H54 (cell line): ENCODE measurements at regions not wholly inside any gene's neighbourhood (a gene's known extent, or its start where the extent isn't known, plus 50 kb on each side); places are given as distances from the start of the nearest gene placed in this dataset.
"Not testable (repeated sequence)": the region's sequence is repeated elsewhere in the genome, so short reads cannot be mapped to it uniquely, and the experiment has no call there.

Experiments
- DNase-seq: peaks from one replicate; pipeline ENCODE4 v3.0.0; 2011; ENCODE audit warnings: low spot score, mixed read lengths; ENCODE audit not compliant: insufficient read length
- FAIRE-seq: peaks from 3 replicates; lab custom pipeline; 2011; peaks lifted over from hg19 to GRCh38; lab: Jason Lieb, UNC
- POLR2A ChIP-seq: IDR thresholded peaks from 2 replicates; pipeline ENCODE4 v1.6.1; 2011; ENCODE audit warnings: low read depth, mild to moderate bottlenecking, low read length

DNA sequence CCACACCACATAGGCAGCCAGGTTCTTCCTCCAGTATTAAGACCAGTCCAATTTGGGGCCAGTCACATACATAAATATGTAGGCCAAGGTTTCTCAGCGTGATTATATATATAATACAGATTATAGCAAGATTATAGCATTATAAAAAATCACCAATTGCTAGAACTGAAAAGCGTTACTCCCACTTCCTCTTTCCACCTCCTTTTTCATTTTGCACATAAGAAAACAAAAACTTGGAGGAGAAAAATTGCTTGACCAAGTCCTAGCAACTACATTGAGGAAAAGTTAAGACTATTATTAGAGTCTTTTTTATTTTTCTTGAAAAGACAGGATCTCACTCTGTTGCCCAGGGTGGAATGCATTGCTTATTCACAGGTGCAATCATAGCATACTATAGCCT lies 262.7 kb upstream of the KCNN2 start:
- no peak for FAIRE-seq
- no peak for TF ChIP-seq POLR2A
- no peak for DNase-seq

DNA sequence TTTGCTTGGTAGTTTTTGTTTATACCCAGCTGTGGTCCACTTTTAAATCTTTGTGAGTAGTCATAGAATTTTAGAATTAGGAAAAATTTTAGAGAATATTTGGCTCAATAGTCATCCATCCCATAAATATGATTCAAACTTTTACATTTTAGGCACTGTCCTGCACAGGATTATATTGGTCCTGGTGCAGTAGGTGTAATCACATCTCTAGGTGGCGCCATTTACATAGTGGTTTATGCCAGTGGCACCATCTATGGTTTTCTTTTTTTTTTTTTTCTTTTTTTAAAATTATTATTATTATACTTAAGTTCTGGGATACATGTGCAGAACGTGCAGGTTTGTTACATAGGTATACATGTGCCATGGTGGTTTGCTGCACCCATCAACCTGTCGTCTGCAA lies 260.7 kb upstream of the KCNN2 start:
- DNase-seq, result no peak
- FAIRE-seq, result no peak
- no peak for TF ChIP-seq POLR2A

DNA sequence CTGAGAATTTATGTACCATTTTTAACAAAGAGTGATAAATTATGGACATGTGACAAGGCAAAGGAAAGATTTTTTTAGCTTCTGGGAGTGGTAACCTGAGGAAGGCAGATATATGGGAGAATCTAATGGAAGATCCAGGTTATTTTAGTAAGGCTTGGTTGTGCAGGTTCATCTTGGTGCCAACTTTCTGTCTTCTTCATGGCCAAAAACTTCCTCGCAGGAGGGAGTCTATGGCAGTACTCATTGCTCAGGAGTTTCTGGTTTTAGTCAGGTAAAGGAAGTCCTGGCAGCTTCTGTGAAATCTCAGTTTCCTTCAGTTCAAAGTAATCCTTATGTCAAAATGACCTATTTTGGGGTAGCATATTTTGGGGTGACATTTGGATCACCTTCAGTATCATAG lies 248.3 kb upstream of the KCNN2 start:
- no peak for TF ChIP-seq POLR2A
- FAIRE-seq, result no peak
- DNase-seq, result no peak

DNA sequence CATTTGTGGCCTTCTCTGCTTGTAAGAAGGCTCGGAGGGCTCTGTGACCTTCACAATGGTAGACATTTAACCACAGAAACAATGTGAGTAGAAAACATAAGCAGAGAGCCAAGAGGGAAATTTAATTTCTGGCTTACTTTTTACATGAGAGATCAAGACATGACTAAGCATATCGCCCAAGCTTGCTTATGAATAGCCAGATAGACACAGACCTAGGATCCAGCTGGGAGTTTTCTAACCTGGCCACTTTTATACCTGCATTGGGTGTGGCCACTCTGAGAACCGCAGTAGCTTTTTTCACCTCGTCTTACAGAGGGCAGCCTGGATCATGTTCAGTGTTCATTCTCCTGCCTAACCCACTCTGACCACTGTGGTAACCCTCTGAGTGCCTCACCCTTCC lies 244.9 kb upstream of the KCNN2 start:
- FAIRE-seq (no peak), DNase-seq (no peak)
- TF ChIP-seq POLR2A, result no peak

DNA sequence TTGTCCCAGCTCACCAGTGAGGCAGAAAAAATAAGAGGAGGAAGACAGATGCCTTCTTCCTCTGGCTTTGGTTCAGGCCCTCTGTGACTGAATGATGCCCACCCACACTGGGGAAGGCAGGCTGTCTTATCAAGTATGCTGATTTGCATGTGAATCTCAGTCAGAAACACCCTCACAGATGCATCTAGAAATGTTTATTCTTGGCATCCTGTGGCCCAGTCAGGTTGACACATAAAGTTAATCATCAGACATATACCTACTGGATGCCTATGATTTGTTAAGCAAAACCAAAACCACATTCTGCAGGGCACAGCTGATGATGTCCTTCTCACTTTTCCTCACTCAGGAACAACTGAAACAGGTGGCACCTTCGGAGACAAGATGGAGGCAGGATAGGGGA lies 243.4 kb upstream of the KCNN2 start:
- FAIRE-seq (no peak), DNase-seq (no peak)
- TF ChIP-seq POLR2A, result no peak

DNA sequence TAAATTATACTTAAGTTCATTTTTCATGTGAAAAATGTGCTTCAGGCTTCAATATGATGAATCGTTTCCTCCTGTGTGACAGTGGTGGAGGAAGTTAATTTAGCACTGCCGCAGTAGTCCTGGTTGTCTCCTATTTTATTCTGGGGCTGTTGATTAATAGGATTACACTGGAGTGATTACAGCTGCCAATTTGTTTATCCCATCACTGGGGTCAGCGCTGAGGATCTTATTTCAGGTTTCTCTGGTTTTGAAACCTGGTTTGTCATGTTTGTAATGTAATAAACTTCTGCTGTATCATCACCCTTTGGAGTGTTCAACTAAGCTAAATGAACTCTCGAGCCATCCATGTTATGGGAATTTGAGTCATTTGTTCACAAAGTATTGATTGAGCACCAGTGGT lies 241.7 kb upstream of the KCNN2 start:
- FAIRE-seq (no peak), DNase-seq (no peak)
- TF ChIP-seq POLR2A, result no peak

DNA sequence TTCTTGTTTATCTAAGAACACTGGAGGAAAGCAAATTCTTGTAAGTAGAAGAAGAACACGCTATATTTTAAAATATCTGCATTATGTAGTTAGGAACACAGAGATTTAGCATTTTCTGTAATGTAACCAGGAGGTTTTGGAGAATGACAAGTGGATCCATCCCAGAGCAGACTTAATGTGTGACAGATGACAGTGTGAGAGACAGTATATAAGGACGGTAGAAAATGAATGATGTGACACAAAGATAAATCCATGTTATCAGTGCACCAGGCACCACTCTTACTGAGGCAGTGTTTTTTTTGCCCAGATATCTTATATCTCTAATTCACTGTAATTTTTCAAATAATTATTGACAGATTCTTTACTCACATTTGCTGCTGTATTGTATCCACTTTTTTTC lies 239.0 kb upstream of the KCNN2 start:
- no peak for TF ChIP-seq POLR2A
- FAIRE-seq (no peak), DNase-seq (no peak)

DNA sequence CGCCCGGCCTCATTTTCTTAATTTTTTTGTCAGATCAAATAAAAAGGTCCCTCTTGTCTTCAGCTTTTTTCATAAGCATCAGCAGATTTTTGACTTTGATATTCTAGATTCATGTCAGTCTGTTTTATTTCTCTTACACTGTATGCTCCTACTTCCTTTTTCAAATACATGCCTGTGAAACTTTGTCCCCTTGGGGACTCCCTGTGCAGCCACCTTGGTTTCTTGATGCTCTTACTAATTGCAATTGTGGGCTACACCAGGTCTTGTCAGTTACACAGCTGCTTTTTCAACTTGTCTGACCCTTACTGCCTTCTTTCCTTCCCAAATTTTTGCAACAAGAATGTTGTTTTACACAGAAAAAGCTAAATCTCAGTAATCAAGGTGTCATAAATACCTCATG lies 238.2 kb upstream of the KCNN2 start:
- DNase-seq, result no peak
- no peak for FAIRE-seq

DNA sequence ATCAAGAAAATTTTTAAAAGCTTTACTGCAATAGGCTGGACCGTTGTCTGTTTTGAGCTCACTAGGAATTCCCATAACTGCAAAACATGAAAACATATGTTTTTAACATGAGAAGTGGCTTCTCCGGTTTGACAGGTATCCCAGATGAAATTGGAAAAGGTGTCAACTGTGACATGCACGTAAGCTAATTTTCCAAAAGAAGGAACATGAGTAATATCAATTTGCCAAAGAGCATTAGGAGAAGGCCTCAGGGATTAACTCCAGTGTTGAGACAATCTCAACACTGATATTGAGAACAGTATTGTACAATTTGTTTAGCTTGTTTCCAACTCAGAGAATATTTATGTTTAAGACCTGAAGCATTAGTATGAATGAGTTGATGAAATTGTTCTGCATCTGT lies 215.5 kb upstream of the KCNN2 start:
- FAIRE-seq (no peak), DNase-seq (no peak)
- no peak for TF ChIP-seq POLR2A

More for the DNA sequence above, 238.2 kb upstream of the KCNN2 start:
- TF ChIP-seq POLR2A, result no peak

DNA sequence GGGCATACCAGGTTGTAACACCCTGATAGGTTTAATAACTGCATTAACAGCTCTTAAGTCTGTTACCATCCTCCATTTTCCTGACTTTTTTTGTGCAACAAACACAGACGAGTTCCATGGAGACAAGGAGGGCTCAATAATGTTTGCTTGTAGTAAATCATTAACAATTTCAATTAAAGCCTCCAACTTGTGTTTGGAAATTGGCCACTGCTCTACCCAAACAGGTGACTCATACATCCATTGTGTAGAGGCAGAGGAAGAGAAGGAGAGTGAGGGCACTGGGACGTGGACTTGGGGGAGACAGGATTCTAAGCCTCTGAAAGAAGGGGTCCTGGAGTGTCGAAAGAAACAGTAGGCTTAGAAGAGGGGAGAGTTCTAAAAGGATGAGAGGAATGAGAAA lies 213.6 kb upstream of the KCNN2 start:
- no peak for FAIRE-seq
- DNase-seq, result no peak
- TF ChIP-seq POLR2A, result no peak

DNA sequence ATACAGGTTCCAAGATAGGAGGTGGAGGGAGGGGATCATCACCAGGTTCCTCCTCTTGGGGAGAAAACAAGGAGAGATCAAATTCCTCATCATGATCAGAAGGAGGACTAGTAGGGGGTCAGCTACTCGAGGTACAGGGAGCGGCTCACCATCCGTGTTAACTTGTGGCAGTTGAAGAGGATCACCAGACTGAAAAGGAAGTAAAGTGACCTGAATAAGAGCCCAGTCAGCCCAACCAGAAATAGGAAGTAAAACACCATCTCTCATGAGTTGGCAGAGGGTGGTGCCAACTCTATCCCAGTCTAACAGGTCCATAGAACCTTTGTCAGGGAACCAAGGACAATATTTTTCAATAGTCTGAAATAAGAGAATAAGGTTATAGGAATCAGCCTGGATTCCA lies 213.1 kb upstream of the KCNN2 start:
- not testable (repeated sequence) for DNase-seq

DNA sequence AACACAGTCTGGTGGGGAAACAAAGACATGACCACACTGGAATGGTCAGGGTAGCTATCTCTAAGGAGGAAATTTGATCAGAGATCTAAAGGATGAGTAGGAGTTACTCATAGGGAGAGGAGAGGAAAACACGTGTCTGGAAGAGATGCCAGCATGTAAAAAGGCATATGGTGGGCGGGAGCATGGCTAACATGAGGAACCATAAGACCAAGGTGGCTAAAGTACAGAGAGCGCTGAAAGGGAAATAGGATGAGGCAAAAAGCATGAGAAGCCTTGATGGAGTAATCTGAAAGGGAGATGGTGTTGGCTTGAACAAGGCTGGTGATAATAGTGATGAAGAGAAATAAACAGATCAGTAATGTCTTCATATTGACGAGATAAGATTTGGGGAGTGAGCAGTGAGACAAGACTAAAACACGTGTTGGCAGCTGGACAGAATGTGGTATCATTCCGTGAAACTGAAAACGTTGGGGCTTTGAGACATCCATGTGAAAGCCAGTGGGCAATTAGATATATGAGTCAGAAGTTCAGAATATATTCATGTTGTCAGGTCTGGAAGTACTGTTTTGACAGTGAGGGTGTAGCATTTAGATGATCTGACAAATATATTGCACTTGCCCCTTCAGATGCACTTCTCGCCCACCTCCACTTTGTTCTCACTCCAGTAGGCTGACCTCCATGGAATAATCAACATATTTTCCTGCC lies 209.1 kb upstream of the KCNN2 start:
- TF ChIP-seq POLR2A, result no peak
- FAIRE-seq (no peak), DNase-seq (no peak)

More for the DNA sequence above, 213.1 kb upstream of the KCNN2 start:
- not testable (repeated sequence) for FAIRE-seq

DNA sequence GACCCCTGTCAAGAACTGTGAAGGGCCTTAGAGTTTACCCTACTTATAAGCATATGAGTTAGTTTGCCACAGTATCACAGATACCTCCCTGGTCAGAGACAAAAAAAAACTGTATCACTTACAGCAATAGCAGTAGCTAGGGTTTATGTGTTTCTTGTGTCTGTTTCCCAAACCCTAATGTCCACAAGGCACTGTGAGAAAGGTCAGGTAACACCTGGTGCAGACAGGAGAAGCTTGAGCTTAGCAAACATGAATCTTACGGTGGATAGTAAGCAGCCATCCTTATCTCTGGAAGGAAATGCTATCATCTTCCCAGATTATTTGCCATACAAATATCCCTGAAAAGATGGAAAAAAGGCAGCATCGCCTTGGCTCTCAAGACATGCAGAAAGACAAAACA lies 208.5 kb upstream of the KCNN2 start:
- DNase-seq (no peak), FAIRE-seq (no peak)
- no peak for TF ChIP-seq POLR2A

DNA sequence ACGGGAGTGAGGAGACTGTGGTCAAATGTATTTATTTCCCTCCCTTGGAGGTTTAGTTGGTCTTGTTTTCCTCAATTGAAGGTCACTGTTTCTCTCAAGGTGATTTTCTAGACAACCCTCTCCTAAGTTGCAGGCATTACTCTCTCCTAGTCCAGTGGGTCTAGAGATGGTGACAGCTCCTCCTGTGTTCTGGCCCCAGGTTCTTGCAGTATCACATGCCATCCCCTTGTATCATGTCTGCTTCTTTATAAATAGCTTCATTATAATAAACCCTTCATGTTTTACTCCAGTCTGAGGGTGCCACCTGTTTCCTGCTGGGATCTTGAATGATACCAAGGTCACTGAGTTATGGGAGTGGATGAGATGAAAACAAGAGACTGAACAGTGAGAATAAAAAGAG lies 208.0 kb upstream of the KCNN2 start:
- TF ChIP-seq POLR2A, result no peak
- DNase-seq, result no peak
- FAIRE-seq, result no peak

DNA sequence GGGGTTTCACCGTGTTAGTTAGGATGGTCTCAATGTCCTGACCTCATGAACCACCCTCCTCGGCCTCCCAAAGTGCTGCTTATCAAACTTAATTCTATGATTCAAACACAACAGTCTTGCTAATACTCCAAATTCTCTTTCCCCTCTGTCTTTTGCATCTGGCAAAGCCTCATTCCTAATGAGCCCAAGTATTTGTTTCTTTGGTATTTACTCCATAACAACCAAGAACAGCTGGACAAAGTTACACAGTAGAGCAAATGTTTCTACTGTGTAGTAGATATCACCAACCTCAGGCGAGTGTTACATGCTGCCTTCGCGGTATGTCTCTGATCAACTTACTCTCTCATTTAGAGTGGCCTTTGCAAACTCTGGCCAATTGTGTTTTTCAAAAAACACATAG lies 195.8 kb upstream of the KCNN2 start:
- no peak for TF ChIP-seq POLR2A

DNA sequence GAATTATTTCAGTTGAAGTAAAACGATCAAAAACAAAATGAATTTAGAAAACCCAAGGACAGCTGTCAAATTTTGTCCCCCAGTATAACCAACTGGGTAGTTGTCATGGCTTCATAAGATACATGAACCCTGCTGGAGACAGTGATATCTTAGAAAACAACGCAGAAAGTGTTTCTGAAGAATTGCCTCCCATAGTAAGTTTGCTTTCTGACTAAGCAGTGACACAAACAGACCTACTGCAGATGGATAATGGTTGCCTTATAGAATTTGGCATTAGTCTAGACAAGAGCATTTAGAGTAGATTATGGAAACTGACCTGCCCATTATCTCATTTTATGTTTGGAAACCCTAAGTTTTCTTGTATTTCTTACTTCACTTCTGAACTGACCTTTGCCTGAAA lies 187.7 kb upstream of the KCNN2 start:
- no peak for FAIRE-seq

More for the DNA sequence above, 195.8 kb upstream of the KCNN2 start:
- DNase-seq (no peak), FAIRE-seq (no peak)

More for the DNA sequence above, 187.7 kb upstream of the KCNN2 start:
- no peak for DNase-seq
- no peak for TF ChIP-seq POLR2A
